Endothelial cell of umbilical vein (primary cell): ENCODE measurements at regions not wholly inside any gene's neighbourhood (a gene's known extent, or its start where the extent isn't known, plus 50 kb on each side); places are given as distances from the start of the nearest gene placed in this dataset.

Source experiments
- EZH2 ChIP-seq: IDR thresholded peaks from 2 replicates; pipeline ENCODE4 v1.6.1; 2012; ENCODE audit warnings: borderline replicate concordance, low read depth, mild to moderate bottlenecking, moderate library complexity, low read length, inconsistent platforms; ENCODE audit not compliant: severe bottlenecking
- FOS ChIP-seq: IDR thresholded peaks from 2 replicates; pipeline ENCODE4 v1.6.1; 2011; ENCODE audit warnings: mild to moderate bottlenecking, low read length, moderate library complexity, borderline replicate concordance; ENCODE audit not compliant: insufficient read depth
- GATA2 ChIP-seq: IDR thresholded peaks from 2 replicates; pipeline ENCODE4 v1.7.0; 2011; ENCODE audit warnings: low read depth, mild to moderate bottlenecking, moderate library complexity, mixed read lengths, low read length; ENCODE audit not compliant: insufficient read length, insufficient read depth
- MYC ChIP-seq: IDR thresholded peaks from one replicate; pipeline ENCODE4 v1.6.1; 2011; ENCODE audit warnings: mild to moderate bottlenecking, low read depth, low read length
- POLR2AphosphoS5 ChIP-seq: IDR thresholded peaks from 2 replicates; pipeline ENCODE4 v1.6.1; 2012; ENCODE audit warnings: low read depth, mild to moderate bottlenecking, control low read depth, low read length, moderate library complexity; ENCODE audit not compliant: insufficient read depth
- TF ChIP-seq, protein P1 (sequence below), 2 donors: IDR thresholded peaks; 1 replicate in 1 of 2; 2 replicates in 1 of 2; pipeline ENCODE4 v1.5.1; 2011; ENCODE audit warnings: low read length in 2 of 2, mild to moderate bottlenecking in 2 of 2, moderate library complexity in 2 of 2, control low read depth in 1 of 2, inconsistent platforms in 1 of 2, low read depth in 1 of 2; ENCODE audit not compliant: insufficient read depth in 1 of 2; ENCODE audit errors: extremely low read depth in 1 of 2

DNA sequence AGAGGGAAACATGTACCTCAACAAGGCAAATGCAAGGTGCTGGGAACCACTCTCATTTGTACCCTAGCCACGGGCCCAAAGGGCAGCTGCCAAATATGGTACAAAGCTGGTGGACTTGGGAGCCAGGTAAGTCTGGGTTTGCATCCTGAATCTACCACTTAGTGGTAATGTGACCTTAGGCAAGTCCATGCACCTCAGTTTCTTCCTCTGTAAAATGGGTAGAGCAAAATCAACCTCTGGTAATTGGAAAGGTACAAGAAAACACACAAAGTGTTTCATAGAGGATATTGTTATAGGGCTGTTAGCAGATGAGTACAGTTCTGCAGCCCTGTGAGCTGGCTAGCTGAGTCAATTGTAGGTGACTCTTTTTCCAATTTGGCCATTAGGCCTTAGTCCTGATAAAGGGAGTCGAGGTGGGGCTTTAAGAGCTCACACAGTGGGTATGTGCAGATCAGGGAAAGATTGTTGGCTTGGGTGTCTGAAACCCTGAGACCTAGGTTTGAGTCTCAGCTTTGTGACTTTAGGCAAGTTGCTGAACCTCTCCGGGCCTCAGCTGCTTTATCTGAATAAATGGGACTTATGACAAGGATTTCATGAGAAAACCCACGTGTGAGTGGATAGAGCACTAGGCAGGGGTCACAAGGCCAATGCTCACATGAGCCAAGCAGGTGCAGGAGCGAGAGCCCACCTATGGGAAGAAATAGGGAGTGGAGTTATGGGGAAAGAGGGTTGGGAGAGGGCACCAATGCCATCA is 121.3 kb upstream of the GDF10 start:
- TF ChIP-seq, protein P1, sequence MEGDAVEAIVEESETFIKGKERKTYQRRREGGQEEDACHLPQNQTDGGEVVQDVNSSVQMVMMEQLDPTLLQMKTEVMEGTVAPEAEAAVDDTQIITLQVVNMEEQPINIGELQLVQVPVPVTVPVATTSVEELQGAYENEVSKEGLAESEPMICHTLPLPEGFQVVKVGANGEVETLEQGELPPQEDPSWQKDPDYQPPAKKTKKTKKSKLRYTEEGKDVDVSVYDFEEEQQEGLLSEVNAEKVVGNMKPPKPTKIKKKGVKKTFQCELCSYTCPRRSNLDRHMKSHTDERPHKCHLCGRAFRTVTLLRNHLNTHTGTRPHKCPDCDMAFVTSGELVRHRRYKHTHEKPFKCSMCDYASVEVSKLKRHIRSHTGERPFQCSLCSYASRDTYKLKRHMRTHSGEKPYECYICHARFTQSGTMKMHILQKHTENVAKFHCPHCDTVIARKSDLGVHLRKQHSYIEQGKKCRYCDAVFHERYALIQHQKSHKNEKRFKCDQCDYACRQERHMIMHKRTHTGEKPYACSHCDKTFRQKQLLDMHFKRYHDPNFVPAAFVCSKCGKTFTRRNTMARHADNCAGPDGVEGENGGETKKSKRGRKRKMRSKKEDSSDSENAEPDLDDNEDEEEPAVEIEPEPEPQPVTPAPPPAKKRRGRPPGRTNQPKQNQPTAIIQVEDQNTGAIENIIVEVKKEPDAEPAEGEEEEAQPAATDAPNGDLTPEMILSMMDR (IDR thresholded peaks at IDR 0.05; ENCODE audit: extremely low read depth in 1 of 2, insufficient read depth in 1 of 2, low read depth in 1 of 2, low read length in 2 of 2): no peak
- TF ChIP-seq POLR2AphosphoS5: no peak
- TF ChIP-seq GATA2: no peak
- TF ChIP-seq MYC: no peak
- no peak for TF ChIP-seq FOS
- TF ChIP-seq EZH2: no peak
